HEK293 (cell line): ENCODE measurements at regions not wholly inside any gene's neighbourhood (a gene's known extent, or its start where the extent isn't known, plus 50 kb on each side); places are given as distances from the start of the nearest gene placed in this dataset.

ENCODE experiments used
- CTCF ChIA-PET: fragments of 350-600 bp; formaldehyde crosslinking; extraction: SDS; loops from one replicate; lab custom pipeline; 2021; ENCODE audit warnings: antibody characterized with exemption; lab: Yijun Ruan, JAX
- POLR2A ChIA-PET: fragments of 300-600 bp; formaldehyde crosslinking; extraction: SDS; loops from one replicate; lab custom pipeline; 2020; ENCODE audit warnings: antibody characterized with exemption, inconsistent platforms; lab: Yijun Ruan, JAX
- H3K27ac ChIP-seq: fragments of 200-500 bp; sonication (Bioruptor generic); 2 replicates; pipeline ENCODE4 v1.5.1; 2014; ENCODE audit warnings: low read depth, low read length, control low read depth, inconsistent platforms; ENCODE audit errors: extremely low read depth
- H3K36me3 ChIP-seq, 2 experiments: fragments of 200-500 bp in 1 of 2; sonication (Bioruptor generic) in 1 of 2; 1 replicate in 1 of 2; 2 replicates in 1 of 2; pipeline ENCODE4 v1.5.1; 2014 to 2017; ENCODE audit warnings: inconsistent platforms in 2 of 2, low read length in 2 of 2; ENCODE audit not compliant: control insufficient read depth in 2 of 2, insufficient read depth in 1 of 2
- H3K4me1 ChIP-seq: fragments of 200-500 bp; sonication (Bioruptor generic); 2 replicates; pipeline ENCODE4 v1.5.1; 2014; ENCODE audit warnings: mild to moderate bottlenecking, low read length, inconsistent platforms; ENCODE audit not compliant: control insufficient read depth, insufficient read depth
- H3K4me3 ChIP-seq: 2 replicates; pipeline ENCODE4 v1.5.1; 2011; ENCODE audit warnings: low read depth, mild to moderate bottlenecking, control low read depth, low read length, moderate library complexity
- H3K9me3 ChIP-seq: fragments of 200-500 bp; sonication (Bioruptor generic); 2 replicates; pipeline ENCODE4 v1.5.1; 2014; ENCODE audit warnings: low read depth, low read length, inconsistent platforms; ENCODE audit not compliant: control insufficient read depth, insufficient read depth
- PATZ1 ChIP-seq: fragments of 450-650 bp; formaldehyde crosslinking; IDR thresholded peaks from 2 replicates; pipeline ENCODE4 v1.5.1; 2016; ENCODE audit warnings: missing biosample characterization, missing genetic modification characterization
- PRDM2 ChIP-seq: fragments of 450-650 bp; formaldehyde crosslinking; IDR thresholded peaks from 2 replicates; pipeline ENCODE4 v1.5.1; 2016; ENCODE audit warnings: missing biosample characterization, missing genetic modification characterization, borderline replicate concordance
- ZNF10 ChIP-seq: fragments of 450-650 bp; formaldehyde crosslinking; IDR thresholded peaks from 2 replicates; pipeline ENCODE4 v1.5.1; 2017; ENCODE audit warnings: missing biosample characterization, missing genetic modification characterization
- ZNF155 ChIP-seq: fragments of 450-650 bp; formaldehyde crosslinking; IDR thresholded peaks from 2 replicates; pipeline ENCODE4 v1.5.1; 2016; ENCODE audit warnings: missing biosample characterization, missing genetic modification characterization
- ZNF174 ChIP-seq: fragments of 450-650 bp; formaldehyde crosslinking; IDR thresholded peaks from 2 replicates; pipeline ENCODE4 v1.5.0; 2017; ENCODE audit warnings: missing biosample characterization, mild to moderate bottlenecking, missing genetic modification characterization
- ZNF292 ChIP-seq: fragments of 450-650 bp; formaldehyde crosslinking; IDR thresholded peaks from 2 replicates; pipeline ENCODE4 v1.5.1; 2016; ENCODE audit warnings: low read depth, missing biosample characterization, missing genetic modification characterization, borderline replicate concordance
- ZNF416 ChIP-seq: fragments of 450-650 bp; formaldehyde crosslinking; IDR thresholded peaks from 2 replicates; pipeline ENCODE4 v1.5.1; 2016; ENCODE audit warnings: missing biosample characterization, missing genetic modification characterization
- ZNF518A ChIP-seq: fragments of 450-650 bp; formaldehyde crosslinking; conservative IDR thresholded peaks from 2 replicates; pipeline ENCODE4 v1.5.1; 2016; ENCODE audit warnings: low read depth, missing biosample characterization, missing genetic modification characterization
- ZNF560 ChIP-seq: fragments of 450-650 bp; formaldehyde crosslinking; IDR thresholded peaks from 2 replicates; pipeline ENCODE4 v1.5.1; 2017; ENCODE audit warnings: missing biosample characterization, missing genetic modification characterization, borderline replicate concordance
- ZNF571 ChIP-seq: fragments of 450-650 bp; formaldehyde crosslinking; IDR thresholded peaks from 2 replicates; pipeline ENCODE4 v1.5.0; 2017; ENCODE audit warnings: missing biosample characterization, missing genetic modification characterization
- ZNF600 ChIP-seq: fragments of 450-650 bp; formaldehyde crosslinking; IDR thresholded peaks from 2 replicates; pipeline ENCODE4 v1.5.1; 2016; ENCODE audit warnings: missing biosample characterization, missing genetic modification characterization
- ZNF629 ChIP-seq: fragments of 450-650 bp; formaldehyde crosslinking; IDR thresholded peaks from 2 replicates; pipeline ENCODE4 v1.5.1; 2017; ENCODE audit warnings: missing biosample characterization, missing genetic modification characterization
- ZNF664 ChIP-seq: fragments of 450-650 bp; formaldehyde crosslinking; IDR thresholded peaks from 2 replicates; pipeline ENCODE4 v1.5.1; 2016; ENCODE audit warnings: missing biosample characterization, missing genetic modification characterization

- TF ChIP-seq PRDM2 (tag by site-specific recombination) (no peak), ZNF600 (tag by site-specific recombination) (no peak), ZNF560 (tag by site-specific recombination) (no peak), ZNF571 (no peak), ZNF664 (tag by site-specific recombination) (no peak), ZNF416 (no peak), ZNF10 (tag by site-specific recombination) (no peak), PATZ1 (tag by site-specific recombination) (no peak), ZNF518A (tag by site-specific recombination) (no peak), ZNF174 (tag by site-specific recombination) (no peak), ZNF292 (tag by site-specific recombination) (no peak), ZNF629 (no peak)
Measured at GRCh38 chr4:87732033-87732765, 67.2 kb upstream of the IBSP start (continued).

GRCh38 chr4:87734084-87734483 is 65.3 kb upstream of the IBSP start:
- H3K4me1 ChIP-seq = no peaks in the 10 kb centered on the region
- H3K27ac ChIP-seq = no peak overlapping the region
- H3K4me3 ChIP-seq = no peak overlapping the region
- POLR2A ChIA-PET = no interaction called here
- no peaks in the 10 kb centered on the region for H3K36me3 ChIP-seq
- no peak for TF ChIP-seq ZNF155 (tag by site-specific recombination)
- CTCF ChIA-PET = interaction anchor here (0.7 kb wide), 1 partner anchor 86 kb away, joined by 3 read pairs; no protein-coding TSS in a partner anchor
- H3K9me3 ChIP-seq = no peaks in the 10 kb centered on the region
